ENCODE measurements at regions not wholly inside any gene's neighbourhood (a gene's known extent, or its start where the extent isn't known, plus 50 kb on each side); places are given as distances from the start of the nearest gene placed in this dataset.

DNA sequence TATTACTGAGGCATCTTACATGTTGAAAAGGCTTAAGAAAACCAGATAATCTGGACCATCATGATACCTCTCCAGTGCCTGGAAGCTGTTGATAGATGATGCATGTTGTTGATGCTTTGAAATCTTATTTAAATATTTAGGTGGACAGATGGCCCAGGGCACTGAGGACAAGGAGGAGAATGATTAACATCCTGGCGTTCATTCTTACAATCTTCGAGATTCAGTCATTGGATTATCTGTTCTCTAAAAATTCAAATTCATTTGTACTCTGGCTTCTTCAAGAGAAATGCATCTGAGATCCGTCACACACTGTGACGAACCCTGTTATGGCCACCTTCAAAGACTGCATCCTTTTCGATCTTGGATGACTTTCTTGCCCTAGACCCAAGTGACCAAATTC lies 121.3 kb upstream of the IGF1 start:
- H3K79me1 ChIP-seq (ENCODE audit: low read depth in 1 of 2, low read length in 2 of 2): no peaks in the 10 kb centered on the region
- no peak overlapping the region for H4K8ac ChIP-seq (ENCODE audit: low read depth in 2 of 2, low read length in 2 of 2)
- no peak overlapping the region for H2BK120ac ChIP-seq (ENCODE audit: low read depth, low read length)
- H4K91ac ChIP-seq (ENCODE audit: insufficient read depth, low read depth, low read length): no peak overlapping the region
- H2BK5ac ChIP-seq (ENCODE audit: low read depth, low read length, poor library complexity, severe bottlenecking): no peak overlapping the region
- H3K9me1 ChIP-seq (ENCODE audit: insufficient read depth, low read length): no peaks in the 10 kb centered on the region
- DNase-seq: no peak
- H2AK5ac ChIP-seq (ENCODE audit: low read depth, low read length): no peak overlapping the region
- H4K5ac ChIP-seq (ENCODE audit: low read depth, low read length): no peak overlapping the region
- H3K27ac ChIP-seq (ENCODE audit: insufficient read depth, low read length): no peak overlapping the region
- no peaks in the 10 kb centered on the region for H3K4me1 ChIP-seq (ENCODE audit: control insufficient read depth, insufficient read depth, low read length)
- dilution Hi-C loops (cut with HindIII; ENCODE audit: low sequenced_read_pairs, unreplicated experiment): no loop called here
- no peak overlapping the region for H3K56ac ChIP-seq (ENCODE audit: extremely low read depth, insufficient read depth, low read length)
- no TSS peak for BruUV-seq (replicated peaks)
- no peak overlapping the region for H2BK15ac ChIP-seq (ENCODE audit: low read depth, low read length)
- no peaks in the 10 kb centered on the region for H3K36me3 ChIP-seq (ENCODE audit: control insufficient read depth, insufficient read depth, low read length)
- H3K4me3 ChIP-seq (ENCODE audit: insufficient read depth, low read depth, low read length): no peak overlapping the region
- H3K9me3 ChIP-seq (ENCODE audit: control insufficient read depth, insufficient read depth, low read length): no peaks in the 10 kb centered on the region
- H2AFZ ChIP-seq (replicated peaks; ENCODE audit: low read length, poor library complexity): no peak overlapping the region
- no peak overlapping the region for H2AK9ac ChIP-seq (replicated peaks; ENCODE audit: low read depth, low read length, poor library complexity)
- no peak overlapping the region for H3K4ac ChIP-seq (ENCODE audit: low read depth, low read length)
- H2BK20ac ChIP-seq (ENCODE audit: low read depth, low read length): no peak overlapping the region
- H3K14ac ChIP-seq (replicated peaks; ENCODE audit: low read depth, low read length): no peak overlapping the region
- no peak overlapping the region for H3K23ac ChIP-seq (ENCODE audit: low read depth, low read length)
- intact Hi-C loops (cut with micrococcal nuclease): no loop called here
- no peak overlapping the region for H3K4me2 ChIP-seq (ENCODE audit: low read depth, low read length)
- no peak overlapping the region for H3K9ac ChIP-seq (ENCODE audit: low read depth, low read length)
- ChIA-PET POLR2A (ENCODE audit: unreplicated experiment) (no interaction called here), CTCF (no interaction called here)
- ATAC-seq (ENCODE audit: low read depth): no peak
- no peaks in the 10 kb centered on the region for H4K20me1 ChIP-seq (ENCODE audit: insufficient read depth, low read length)
- peaks cover 1% of the 10 kb centered on the region; the same call in 1 of the 2 replicates for H3K27me3 ChIP-seq (ENCODE audit: control insufficient read depth, insufficient read depth, low read length)
- no peak overlapping the region for H3K18ac ChIP-seq (ENCODE audit: low read depth, low read length)
- TF ChIP-seq MAZ (IDR thresholded peaks at IDR 0.05; ENCODE audit: borderline replicate concordance, low read depth, low read length): no peak
- TF ChIP-seq BHLHE40 (IDR thresholded peaks at IDR 0.05; ENCODE audit: low read depth, low read length): no peak
- TF ChIP-seq, protein P1, sequence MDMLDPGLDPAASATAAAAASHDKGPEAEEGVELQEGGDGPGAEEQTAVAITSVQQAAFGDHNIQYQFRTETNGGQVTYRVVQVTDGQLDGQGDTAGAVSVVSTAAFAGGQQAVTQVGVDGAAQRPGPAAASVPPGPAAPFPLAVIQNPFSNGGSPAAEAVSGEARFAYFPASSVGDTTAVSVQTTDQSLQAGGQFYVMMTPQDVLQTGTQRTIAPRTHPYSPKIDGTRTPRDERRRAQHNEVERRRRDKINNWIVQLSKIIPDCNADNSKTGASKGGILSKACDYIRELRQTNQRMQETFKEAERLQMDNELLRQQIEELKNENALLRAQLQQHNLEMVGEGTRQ (IDR thresholded peaks at IDR 0.05; ENCODE audit: low read depth, low read length): no peak
- TF ChIP-seq CEBPB (IDR thresholded peaks at IDR 0.05; ENCODE audit: low read depth, low read length): no peak
- TF ChIP-seq SMC3 (IDR thresholded peaks at IDR 0.05; ENCODE audit: low read depth, low read length): no peak
- no peak for TF ChIP-seq CHD1 (IDR thresholded peaks at IDR 0.05; ENCODE audit: low read depth, low read length)
- TF ChIP-seq POLR2A (IDR thresholded peaks at IDR 0.05; ENCODE audit: low read depth, low read length): no peak
- TF ChIP-seq, protein P2, sequence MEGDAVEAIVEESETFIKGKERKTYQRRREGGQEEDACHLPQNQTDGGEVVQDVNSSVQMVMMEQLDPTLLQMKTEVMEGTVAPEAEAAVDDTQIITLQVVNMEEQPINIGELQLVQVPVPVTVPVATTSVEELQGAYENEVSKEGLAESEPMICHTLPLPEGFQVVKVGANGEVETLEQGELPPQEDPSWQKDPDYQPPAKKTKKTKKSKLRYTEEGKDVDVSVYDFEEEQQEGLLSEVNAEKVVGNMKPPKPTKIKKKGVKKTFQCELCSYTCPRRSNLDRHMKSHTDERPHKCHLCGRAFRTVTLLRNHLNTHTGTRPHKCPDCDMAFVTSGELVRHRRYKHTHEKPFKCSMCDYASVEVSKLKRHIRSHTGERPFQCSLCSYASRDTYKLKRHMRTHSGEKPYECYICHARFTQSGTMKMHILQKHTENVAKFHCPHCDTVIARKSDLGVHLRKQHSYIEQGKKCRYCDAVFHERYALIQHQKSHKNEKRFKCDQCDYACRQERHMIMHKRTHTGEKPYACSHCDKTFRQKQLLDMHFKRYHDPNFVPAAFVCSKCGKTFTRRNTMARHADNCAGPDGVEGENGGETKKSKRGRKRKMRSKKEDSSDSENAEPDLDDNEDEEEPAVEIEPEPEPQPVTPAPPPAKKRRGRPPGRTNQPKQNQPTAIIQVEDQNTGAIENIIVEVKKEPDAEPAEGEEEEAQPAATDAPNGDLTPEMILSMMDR (conservative IDR thresholded peaks at IDR 0.05; ENCODE audit: low read depth, low read length): no peak
- TF ChIP-seq MXI1 (IDR thresholded peaks at IDR 0.05; ENCODE audit: borderline replicate concordance, low read depth, low read length): no peak
- no peak for TF ChIP-seq RFX5 (IDR thresholded peaks at IDR 0.05; ENCODE audit: low read depth, low read length)
- TF ChIP-seq RCOR1 (IDR thresholded peaks at IDR 0.05; ENCODE audit: insufficient replicate concordance, low read length): no peak
- TF ChIP-seq RAD21 (IDR thresholded peaks at IDR 0.05; ENCODE audit: low read length): no peak
- TF ChIP-seq MAFK (IDR thresholded peaks at IDR 0.05; ENCODE audit: low read depth, low read length): no peak
- TF ChIP-seq FOS (IDR thresholded peaks at IDR 0.05; ENCODE audit: low read depth, low read length): no peak
- TF ChIP-seq, protein P3, sequence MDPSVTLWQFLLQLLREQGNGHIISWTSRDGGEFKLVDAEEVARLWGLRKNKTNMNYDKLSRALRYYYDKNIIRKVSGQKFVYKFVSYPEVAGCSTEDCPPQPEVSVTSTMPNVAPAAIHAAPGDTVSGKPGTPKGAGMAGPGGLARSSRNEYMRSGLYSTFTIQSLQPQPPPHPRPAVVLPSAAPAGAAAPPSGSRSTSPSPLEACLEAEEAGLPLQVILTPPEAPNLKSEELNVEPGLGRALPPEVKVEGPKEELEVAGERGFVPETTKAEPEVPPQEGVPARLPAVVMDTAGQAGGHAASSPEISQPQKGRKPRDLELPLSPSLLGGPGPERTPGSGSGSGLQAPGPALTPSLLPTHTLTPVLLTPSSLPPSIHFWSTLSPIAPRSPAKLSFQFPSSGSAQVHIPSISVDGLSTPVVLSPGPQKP (IDR thresholded peaks at IDR 0.05; ENCODE audit: borderline replicate concordance, low read depth, low read length): no peak
- in situ Hi-C loops (cut with MboI; ENCODE audit: low sequenced_read_pairs): no loop called here
- WGBS, 2 experiments (ENCODE audit: extremely low coverage in 2 of 2, insufficient read length in 1 of 2): 100% methylated on average over 2 of the region's 5 CpGs; no CpG with 5 or more reads in 1 of the 2 experiments
